GM20431 (cell line): ENCODE measurements at regions not wholly inside any gene's neighbourhood (a gene's known extent, or its start where the extent isn't known, plus 50 kb on each side); places are given as distances from the start of the nearest gene placed in this dataset.

Source experiments
- in situ Hi-C: fragments of 300-500 bp; cut with MseI, MboI; formaldehyde crosslinking; loops from one replicate; pipeline ENCODE4 v1.15.0; 2020; ENCODE audit warnings: low sequenced_read_pairs; ENCODE audit not compliant: unreplicated experiment

DNA sequence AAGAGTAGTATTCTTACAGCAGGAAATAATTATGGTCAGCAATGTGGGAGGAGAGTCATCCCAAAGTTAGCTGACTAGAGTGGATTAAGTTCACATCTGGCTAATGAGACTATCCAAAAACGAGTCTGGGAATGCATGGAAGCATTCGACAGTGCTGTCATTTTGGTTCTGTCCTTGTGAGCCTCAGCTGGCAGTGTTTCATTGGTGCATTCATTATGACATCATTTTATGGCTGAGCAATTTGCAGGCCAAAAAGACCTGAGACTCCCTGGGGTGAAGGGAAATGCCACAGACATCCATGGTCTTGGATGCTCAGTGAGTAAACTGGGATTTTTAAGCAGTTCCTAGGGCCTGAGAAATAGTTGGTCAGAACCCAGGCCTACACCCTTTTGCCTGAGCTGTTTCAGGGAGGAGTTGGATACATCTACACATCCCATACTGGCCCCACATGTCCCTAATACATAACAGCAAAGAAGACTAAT is 196.4 kb upstream of the CCN2 start:
- in situ Hi-C loops: no loop called here

DNA sequence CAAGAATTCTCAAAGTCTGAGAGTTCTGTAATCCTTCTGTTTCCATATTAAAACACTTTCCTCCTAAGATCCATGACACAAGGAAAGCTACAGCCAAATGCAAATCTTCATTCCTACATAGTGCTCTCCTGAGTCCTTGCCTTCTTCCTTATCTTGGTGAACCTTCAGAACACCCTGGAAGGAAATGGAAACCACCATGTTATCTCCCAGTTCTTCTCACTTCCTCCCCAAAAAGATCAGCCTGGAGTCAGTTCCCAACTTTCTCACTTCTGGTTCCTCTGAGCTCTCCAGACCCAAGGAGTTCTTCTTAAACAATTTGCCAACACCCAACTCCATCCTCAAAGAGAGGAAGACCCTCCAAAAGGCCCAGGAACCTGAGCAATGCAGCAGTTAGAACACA is 193.3 kb upstream of the CCN2 start:
- in situ Hi-C loops: no loop called here

GRCh38 chr6:132143258-132143657 is 192.1 kb upstream of the CCN2 start:
- in situ Hi-C loops: no loop called here

DNA sequence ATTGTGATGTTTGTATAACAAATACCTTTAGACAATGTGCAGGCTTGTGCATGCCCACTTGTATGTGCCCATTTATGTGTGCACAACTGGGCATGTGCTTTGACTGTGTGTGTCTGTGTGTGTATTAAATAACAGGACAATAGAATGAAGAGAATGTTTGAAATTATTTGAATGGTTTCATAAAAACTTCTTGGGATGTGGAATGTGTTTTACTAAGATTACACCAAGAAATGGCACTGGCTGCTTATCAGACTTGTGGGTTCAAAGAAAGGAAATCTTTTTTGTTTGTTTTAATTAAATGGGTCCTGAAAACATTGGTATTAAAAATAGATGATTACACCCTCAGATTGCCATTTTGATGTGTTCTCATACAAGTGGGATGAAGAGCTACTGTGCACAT is 191.6 kb upstream of the CCN2 start:
- in situ Hi-C loops: no loop called here

DNA sequence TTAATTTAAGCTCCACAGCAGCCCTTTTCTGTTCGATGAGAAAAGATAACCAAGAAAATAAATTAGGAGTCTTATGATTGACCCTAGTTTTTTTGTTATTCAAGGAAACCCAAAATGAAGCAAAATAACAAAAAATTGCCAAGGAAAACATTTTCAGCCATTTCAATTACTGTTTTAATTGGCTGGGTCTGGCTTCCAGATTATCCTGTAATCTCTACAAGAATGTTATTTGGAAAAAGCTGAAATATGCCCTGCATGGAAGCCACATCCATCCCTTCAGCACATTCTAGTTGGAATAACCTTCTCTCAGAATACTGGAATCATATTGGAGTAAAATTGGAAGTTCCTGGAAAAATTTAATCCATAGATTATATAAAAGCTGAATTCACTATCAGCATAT is 191.1 kb upstream of the CCN2 start:
- in situ Hi-C loops: no loop called here

DNA sequence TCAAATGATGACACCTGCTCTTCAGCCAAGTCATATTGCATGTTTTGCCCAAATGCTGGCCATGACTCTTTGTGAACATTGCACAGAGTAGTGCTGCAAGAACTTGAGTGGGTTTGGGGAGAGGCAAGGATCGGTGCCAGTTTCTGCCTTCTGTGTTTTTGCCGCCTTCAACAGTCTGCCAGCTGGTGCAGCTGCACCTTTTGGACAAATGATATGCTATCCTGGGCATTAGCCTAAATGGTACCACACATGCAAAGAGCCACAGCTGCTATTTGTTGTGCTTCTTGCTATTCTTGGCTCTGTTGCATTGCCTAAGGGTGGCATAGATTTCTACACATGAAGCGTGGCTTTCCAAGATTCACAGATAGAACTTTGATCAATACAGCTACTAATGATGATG is 189.0 kb upstream of the CCN2 start:
- in situ Hi-C loops: no loop called here

- in situ Hi-C loops: no loop called here
Observed at GRCh38 chr6:132139611-132140010, 188.4 kb upstream of the CCN2 start.

GRCh38 chr6:132136981-132137380 is 185.8 kb upstream of the CCN2 start:
- in situ Hi-C loops: no loop called here

GRCh38 chr6:132135409-132135808 is 184.2 kb upstream of the CCN2 start:
- in situ Hi-C loops: no loop called here

DNA sequence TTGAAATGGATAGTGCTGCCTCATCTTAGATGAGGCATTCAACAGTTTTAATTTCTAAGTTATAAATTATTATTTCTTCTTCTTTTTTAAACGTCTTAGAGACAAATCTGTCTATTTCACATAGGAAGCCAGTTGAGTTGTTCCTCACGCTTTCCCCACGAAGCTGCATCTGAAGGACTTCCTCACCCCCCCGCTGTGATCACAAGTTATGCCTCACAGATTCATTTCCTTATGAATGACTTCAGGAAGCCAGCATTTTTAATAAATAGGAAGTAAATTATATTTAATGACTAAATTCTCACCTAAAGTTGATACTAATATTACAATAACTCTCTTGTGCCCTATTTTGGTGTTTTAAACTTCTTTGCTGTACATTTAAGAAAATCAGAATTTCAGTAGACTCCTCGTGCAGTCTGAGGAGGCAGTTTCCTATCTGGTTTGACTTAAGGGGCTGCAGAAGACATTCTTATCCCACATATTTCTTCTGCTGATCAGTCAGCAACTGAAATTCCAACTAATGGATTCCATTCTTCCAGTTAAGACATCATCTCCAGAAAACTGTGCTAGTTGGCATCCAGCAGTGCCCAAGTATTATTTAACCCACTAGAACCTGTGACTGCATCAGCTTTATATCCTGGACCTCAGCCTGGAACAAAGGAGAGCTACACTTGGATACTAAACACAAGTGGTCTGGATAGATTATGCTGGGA is 182.7 kb upstream of the CCN2 start:
- in situ Hi-C loops: no loop called here

GRCh38 chr6:132132924-132133639 is 181.9 kb upstream of the CCN2 start:
- in situ Hi-C loops: no loop called here

GRCh38 chr6:132132422-132132821 is 181.2 kb upstream of the CCN2 start:
- in situ Hi-C loops: no loop called here

GRCh38 chr6:132131758-132132157 is 180.6 kb upstream of the CCN2 start:
- in situ Hi-C loops: no loop called here

GRCh38 chr6:132131351-132131750 is 180.2 kb upstream of the CCN2 start:
- in situ Hi-C loops: no loop called here

DNA sequence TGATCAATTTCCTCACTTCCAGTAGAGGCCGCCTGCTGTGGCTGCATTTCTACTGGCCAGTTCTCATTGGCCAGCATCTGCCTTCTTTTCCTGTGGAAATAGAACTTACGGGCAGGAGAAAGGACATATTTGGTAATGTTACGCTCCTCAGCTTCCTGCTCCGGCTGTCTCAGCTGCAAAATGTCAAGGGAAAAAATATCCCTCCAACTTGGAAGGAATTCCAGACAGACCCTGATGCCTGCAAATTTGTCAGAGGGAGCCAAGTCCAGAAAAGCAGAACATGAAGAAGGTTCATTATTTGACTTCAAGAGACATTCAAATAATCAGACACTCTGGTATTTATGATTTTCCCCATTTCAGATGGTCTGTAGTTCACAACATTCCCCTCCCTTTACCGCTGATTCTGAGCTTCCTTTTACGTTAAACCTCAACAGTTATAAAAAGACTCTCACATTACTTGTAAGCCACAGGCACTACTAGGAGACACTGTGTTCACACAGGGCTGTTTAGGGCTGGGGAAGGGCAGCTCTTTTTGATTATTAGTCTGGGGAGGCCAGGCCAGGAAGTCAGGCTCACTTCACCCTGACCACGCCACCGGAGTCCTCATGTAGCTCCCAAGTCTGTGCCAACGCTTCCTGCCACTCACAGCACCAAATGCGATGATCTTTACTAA is 179.6 kb upstream of the CCN2 start:
- in situ Hi-C loops: no loop called here

GRCh38 chr6:132128424-132128823 is 177.3 kb upstream of the CCN2 start:
- in situ Hi-C loops: no loop called here

DNA sequence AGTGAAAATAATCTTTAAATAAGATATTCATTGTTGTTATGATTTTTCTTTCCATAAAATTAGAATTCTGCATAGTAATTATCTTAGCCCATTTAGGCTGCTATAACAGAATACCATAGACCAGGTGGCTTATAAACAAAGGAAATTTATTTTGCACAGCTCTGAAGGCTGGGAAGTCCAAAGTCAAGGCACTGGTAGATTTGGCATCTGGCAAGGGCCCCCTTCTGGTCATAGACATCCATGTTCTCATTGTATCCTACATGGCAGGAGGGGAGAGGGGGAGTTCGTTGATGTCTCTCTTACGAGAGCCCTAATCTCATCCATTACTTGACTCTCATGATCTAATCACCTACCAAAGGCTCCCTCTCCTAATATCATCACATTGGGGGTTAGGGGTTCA is 175.0 kb upstream of the CCN2 start:
- in situ Hi-C loops: no loop called here

- in situ Hi-C loops: no loop called here
Observed at GRCh38 chr6:132122871-132123270, 171.7 kb upstream of the CCN2 start.

DNA sequence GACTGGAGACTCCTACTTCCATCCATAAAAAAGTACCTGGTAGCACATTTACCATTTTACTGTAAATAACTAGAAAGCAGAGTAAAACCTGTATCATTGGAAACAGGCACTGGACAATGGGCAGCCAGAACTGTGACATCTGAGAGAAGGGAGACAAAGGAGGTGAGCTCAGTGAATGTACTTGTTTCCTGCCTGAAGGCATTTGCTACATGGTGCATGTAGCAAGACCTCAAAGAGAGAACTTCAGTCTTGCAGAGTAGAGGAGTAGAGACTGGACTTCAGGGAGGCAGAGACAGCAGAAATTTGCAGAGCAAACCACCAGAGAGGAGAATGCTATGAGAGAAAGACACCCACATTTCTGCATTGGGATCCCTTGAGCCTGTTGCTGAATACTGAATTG is 171.0 kb upstream of the CCN2 start:
- in situ Hi-C loops: no loop called here

- in situ Hi-C loops: no loop called here
Observed at GRCh38 chr6:132118144-132118543, 167.0 kb upstream of the CCN2 start.

- in situ Hi-C loops: no loop called here
Observed at GRCh38 chr6:132115714-132116366, 164.7 kb upstream of the CCN2 start.
